Neural cell (in vitro differentiated cells): ENCODE measurements at regions not wholly inside any gene's neighbourhood (a gene's known extent, or its start where the extent isn't known, plus 50 kb on each side); places are given as distances from the start of the nearest gene placed in this dataset.

Source experiments
- H2AFZ ChIP-seq: fragments of 200-600, 300-800 bp; sonication (generic), shearing (Covaris generic); 2 replicates; pipeline ENCODE4 v1.6.0; 2014; ENCODE audit warnings: low read depth, mild to moderate bottlenecking, antibody characterized with exemption, low read length, moderate library complexity
- H3F3A ChIP-seq: fragments of 200-600 bp; shearing (Covaris generic); 2 replicates; pipeline ENCODE4 v1.6.1; 2016; ENCODE audit warnings: mild to moderate bottlenecking, moderate library complexity, mixed read lengths, antibody characterized with exemption, low read length; ENCODE audit not compliant: insufficient read depth, poor library complexity, severe bottlenecking
- H3K27ac ChIP-seq: fragments of 200-600, 300-800 bp; sonication (generic), shearing (Covaris generic); 2 replicates; pipeline ENCODE4 v1.5.1; 2014; ENCODE audit warnings: mild to moderate bottlenecking, low read length, moderate library complexity
- H3K27me3 ChIP-seq: fragments of 300-800, 200-600 bp; sonication (generic), shearing (Covaris generic); 2 replicates; pipeline ENCODE4 v1.6.0; 2014; ENCODE audit warnings: mild to moderate bottlenecking, low read depth, low read length, moderate library complexity; ENCODE audit not compliant: insufficient read depth
- H3K36me3 ChIP-seq: fragments of 300-800, 200-600 bp; sonication (generic), shearing (Covaris generic); 2 replicates; pipeline ENCODE4 v1.5.1; 2014; ENCODE audit warnings: mild to moderate bottlenecking, antibody characterized with exemption, low read length, moderate library complexity; ENCODE audit not compliant: insufficient read depth
- H3K4me2 ChIP-seq: fragments of 300-800, 200-600 bp; sonication (generic), shearing (Covaris generic); 2 replicates; pipeline ENCODE4 v1.6.0; 2014; ENCODE audit warnings: mild to moderate bottlenecking, low read length
- H3K4me3 ChIP-seq: fragments of 300-800, 200-600 bp; sonication (generic), shearing (Covaris generic); 2 replicates; pipeline ENCODE4 v1.5.1; 2014; ENCODE audit warnings: mild to moderate bottlenecking, low read length, moderate library complexity
- H3K79me2 ChIP-seq: fragments of 200-600 bp; shearing (Covaris generic); replicated peaks from 2 replicates; pipeline ENCODE4 v1.6.0; 2014; ENCODE audit warnings: mild to moderate bottlenecking, low read length, moderate library complexity; ENCODE audit not compliant: insufficient read depth
- H3K9ac ChIP-seq: fragments of 300-800, 200-600 bp; sonication (generic), shearing (Covaris generic); 2 replicates; pipeline ENCODE4 v1.6.1; 2016; ENCODE audit warnings: mild to moderate bottlenecking, low read length, mixed read lengths
- H3K9me2 ChIP-seq: fragments of 200-600 bp; shearing (Covaris generic); 2 replicates; pipeline ENCODE4 v1.6.1; 2016; ENCODE audit warnings: mild to moderate bottlenecking, low read length, mixed read lengths; ENCODE audit not compliant: insufficient read depth
- H3K9me3 ChIP-seq: fragments of 200-600, 300-800 bp; sonication (generic), shearing (Covaris generic); 2 replicates; pipeline ENCODE4 v1.6.1; 2016; ENCODE audit warnings: mild to moderate bottlenecking, mixed run types, low read length, moderate library complexity, mixed read lengths
- H4K20me1 ChIP-seq: fragments of 200-600 bp; shearing (Covaris generic); 2 replicates; pipeline ENCODE4 v1.6.1; 2016; ENCODE audit warnings: mild to moderate bottlenecking, mixed run types; ENCODE audit not compliant: insufficient read depth
- EP300 ChIP-seq: fragments of 450-650 bp; conservative IDR thresholded peaks from 2 replicates; pipeline ENCODE4 v1.6.1; 2014; ENCODE audit warnings: antibody characterized with exemption, mild to moderate bottlenecking, moderate library complexity; ENCODE audit not compliant: poor library complexity, severe bottlenecking
- EZH2 ChIP-seq: fragments of 200-600, 300-800 bp; shearing (Covaris generic), sonication (generic); IDR thresholded peaks from 2 replicates; pipeline ENCODE4 v1.6.1; 2014; ENCODE audit warnings: antibody characterized with exemption, low read length, borderline replicate concordance, mild to moderate bottlenecking; ENCODE audit not compliant: insufficient read depth, poor library complexity, severe bottlenecking
- MXI1 ChIP-seq: fragments of 450-650 bp; conservative IDR thresholded peaks from 2 replicates; pipeline ENCODE4 v1.6.1; 2014; ENCODE audit warnings: antibody characterized with exemption, mild to moderate bottlenecking; ENCODE audit not compliant: poor library complexity, severe bottlenecking
- POLR2AphosphoS5 ChIP-seq: IDR thresholded peaks from 2 replicates; pipeline ENCODE4 v1.6.1; 2012
- RAD21 ChIP-seq: fragments of 450-650 bp; conservative IDR thresholded peaks from 2 replicates; pipeline ENCODE4 v1.6.1; 2014; ENCODE audit warnings: antibody characterized with exemption, mild to moderate bottlenecking, moderate library complexity
- SMC3 ChIP-seq: fragments of 450-650 bp; conservative IDR thresholded peaks from 2 replicates; pipeline ENCODE4 v1.6.1; 2014; ENCODE audit warnings: antibody characterized with exemption, mild to moderate bottlenecking, moderate library complexity; ENCODE audit not compliant: poor library complexity
- TAF1 ChIP-seq: IDR thresholded peaks from 2 replicates; pipeline ENCODE4 v1.6.1; 2012; ENCODE audit warnings: low read depth
- TF ChIP-seq, protein P1 (sequence below): IDR thresholded peaks from 2 replicates; pipeline ENCODE4 v1.6.1; 2012; ENCODE audit warnings: borderline replicate concordance
- TF ChIP-seq, protein P2 (sequence below): fragments of 450-650 bp; IDR thresholded peaks from 2 replicates; pipeline ENCODE4 v1.5.1; 2014; ENCODE audit warnings: antibody characterized with exemption, mild to moderate bottlenecking, moderate library complexity; ENCODE audit not compliant: poor library complexity, severe bottlenecking

DNA sequence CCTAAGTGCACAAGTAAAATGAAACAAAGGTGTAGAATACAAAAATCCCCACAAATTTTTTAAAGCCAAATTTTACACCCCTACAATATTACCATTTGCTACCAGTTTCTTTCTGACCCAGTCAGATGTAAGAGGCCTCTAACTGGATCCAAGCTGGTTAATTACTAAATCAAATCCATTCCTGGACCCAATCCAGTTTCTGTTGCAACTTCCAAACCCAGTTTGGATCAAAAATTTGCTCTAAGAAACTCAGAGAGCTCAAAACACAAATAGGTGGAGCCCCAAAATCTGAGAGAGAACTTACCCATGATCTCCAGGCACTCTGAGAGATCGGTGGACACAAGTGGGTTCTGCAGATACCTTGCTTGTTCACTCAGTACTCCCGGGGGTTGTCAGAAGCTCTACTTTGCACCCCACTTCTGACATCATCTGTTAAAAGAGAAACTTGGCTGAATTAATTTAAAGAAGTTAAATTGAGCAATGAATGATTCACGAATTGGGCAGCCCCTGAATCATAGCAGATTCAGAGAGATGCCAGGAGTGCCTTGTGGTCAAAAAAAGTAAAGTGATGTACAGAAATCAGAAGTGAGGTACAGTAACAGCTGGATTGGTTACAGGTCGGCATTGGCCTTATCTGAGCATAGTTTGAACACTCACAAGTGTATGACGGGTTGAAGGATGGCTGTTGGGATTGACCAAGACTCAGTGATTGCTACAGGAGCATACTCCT is 448.0 kb downstream of the KCNT2 start:
- Histone ChIP-seq H3K79me2 (no peaks in the 10 kb centered on the region), H3K9ac (no peak overlapping the region), H3K9me2 (no peaks in the 10 kb centered on the region), H3K27ac (no peak overlapping the region), H3K36me3 (no peaks in the 10 kb centered on the region), H4K20me1 (no peaks in the 10 kb centered on the region), H3K9me3 (no peaks in the 10 kb centered on the region), H3F3A (no peaks in the 10 kb centered on the region), H2AFZ (no peak overlapping the region), H3K4me3 (no peak overlapping the region), H3K27me3 (no peaks in the 10 kb centered on the region), H3K4me2 (no peak overlapping the region)
- no peak for TF ChIP-seq SMC3
- no peak for TF ChIP-seq RAD21
- TF ChIP-seq EZH2: no peak
- TF ChIP-seq EP300: no peak
- no peak for TF ChIP-seq TAF1
- TF ChIP-seq, protein P1, sequence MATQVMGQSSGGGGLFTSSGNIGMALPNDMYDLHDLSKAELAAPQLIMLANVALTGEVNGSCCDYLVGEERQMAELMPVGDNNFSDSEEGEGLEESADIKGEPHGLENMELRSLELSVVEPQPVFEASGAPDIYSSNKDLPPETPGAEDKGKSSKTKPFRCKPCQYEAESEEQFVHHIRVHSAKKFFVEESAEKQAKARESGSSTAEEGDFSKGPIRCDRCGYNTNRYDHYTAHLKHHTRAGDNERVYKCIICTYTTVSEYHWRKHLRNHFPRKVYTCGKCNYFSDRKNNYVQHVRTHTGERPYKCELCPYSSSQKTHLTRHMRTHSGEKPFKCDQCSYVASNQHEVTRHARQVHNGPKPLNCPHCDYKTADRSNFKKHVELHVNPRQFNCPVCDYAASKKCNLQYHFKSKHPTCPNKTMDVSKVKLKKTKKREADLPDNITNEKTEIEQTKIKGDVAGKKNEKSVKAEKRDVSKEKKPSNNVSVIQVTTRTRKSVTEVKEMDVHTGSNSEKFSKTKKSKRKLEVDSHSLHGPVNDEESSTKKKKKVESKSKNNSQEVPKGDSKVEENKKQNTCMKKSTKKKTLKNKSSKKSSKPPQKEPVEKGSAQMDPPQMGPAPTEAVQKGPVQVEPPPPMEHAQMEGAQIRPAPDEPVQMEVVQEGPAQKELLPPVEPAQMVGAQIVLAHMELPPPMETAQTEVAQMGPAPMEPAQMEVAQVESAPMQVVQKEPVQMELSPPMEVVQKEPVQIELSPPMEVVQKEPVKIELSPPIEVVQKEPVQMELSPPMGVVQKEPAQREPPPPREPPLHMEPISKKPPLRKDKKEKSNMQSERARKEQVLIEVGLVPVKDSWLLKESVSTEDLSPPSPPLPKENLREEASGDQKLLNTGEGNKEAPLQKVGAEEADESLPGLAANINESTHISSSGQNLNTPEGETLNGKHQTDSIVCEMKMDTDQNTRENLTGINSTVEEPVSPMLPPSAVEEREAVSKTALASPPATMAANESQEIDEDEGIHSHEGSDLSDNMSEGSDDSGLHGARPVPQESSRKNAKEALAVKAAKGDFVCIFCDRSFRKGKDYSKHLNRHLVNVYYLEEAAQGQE: no peak
- TF ChIP-seq, protein P2, sequence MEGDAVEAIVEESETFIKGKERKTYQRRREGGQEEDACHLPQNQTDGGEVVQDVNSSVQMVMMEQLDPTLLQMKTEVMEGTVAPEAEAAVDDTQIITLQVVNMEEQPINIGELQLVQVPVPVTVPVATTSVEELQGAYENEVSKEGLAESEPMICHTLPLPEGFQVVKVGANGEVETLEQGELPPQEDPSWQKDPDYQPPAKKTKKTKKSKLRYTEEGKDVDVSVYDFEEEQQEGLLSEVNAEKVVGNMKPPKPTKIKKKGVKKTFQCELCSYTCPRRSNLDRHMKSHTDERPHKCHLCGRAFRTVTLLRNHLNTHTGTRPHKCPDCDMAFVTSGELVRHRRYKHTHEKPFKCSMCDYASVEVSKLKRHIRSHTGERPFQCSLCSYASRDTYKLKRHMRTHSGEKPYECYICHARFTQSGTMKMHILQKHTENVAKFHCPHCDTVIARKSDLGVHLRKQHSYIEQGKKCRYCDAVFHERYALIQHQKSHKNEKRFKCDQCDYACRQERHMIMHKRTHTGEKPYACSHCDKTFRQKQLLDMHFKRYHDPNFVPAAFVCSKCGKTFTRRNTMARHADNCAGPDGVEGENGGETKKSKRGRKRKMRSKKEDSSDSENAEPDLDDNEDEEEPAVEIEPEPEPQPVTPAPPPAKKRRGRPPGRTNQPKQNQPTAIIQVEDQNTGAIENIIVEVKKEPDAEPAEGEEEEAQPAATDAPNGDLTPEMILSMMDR: no peak
- no peak for TF ChIP-seq MXI1

DNA sequence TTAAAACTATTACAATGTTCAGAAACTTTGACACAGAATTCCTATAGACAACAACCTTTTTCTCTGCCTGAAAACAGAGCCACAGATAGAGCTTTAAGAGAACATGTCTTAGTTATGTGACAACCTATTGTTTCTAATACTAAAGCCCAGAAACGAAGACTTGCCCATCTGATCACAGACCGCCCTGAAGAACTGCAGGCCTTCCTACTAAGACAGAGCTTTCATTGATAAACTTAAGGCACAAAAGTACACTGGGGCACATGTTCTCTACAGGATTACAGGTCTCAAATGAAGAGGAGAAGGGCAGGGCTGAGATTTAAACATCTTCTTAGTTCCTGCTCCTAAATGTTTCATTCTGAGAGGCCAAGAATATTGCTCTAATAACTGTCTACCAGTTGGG is 452.7 kb downstream of the KCNT2 start:
- no peak overlapping the region for H3K4me3 ChIP-seq
- H3K79me2 ChIP-seq: no peaks in the 10 kb centered on the region
- no peak overlapping the region for H3K9ac ChIP-seq
- H3K9me2 ChIP-seq: no peaks in the 10 kb centered on the region
- no peaks in the 10 kb centered on the region for H3K9me3 ChIP-seq
- TF ChIP-seq EP300 (no peak), MXI1 (no peak), SMC3 (no peak), POLR2AphosphoS5 (no peak), RAD21 (no peak), TAF1 (no peak), EZH2 (no peak)
- TF ChIP-seq, protein P2: no peak
- TF ChIP-seq, protein P1: no peak
- no peaks in the 10 kb centered on the region for H4K20me1 ChIP-seq
- no peak overlapping the region for H3K4me2 ChIP-seq
- no peaks in the 10 kb centered on the region for H3K36me3 ChIP-seq
- H3F3A ChIP-seq: no peaks in the 10 kb centered on the region
- no peaks in the 10 kb centered on the region for H3K27me3 ChIP-seq
- no peak overlapping the region for H2AFZ ChIP-seq
- H3K27ac ChIP-seq: no peak overlapping the region
